H9 (cell line): ENCODE measurements at regions not wholly inside any gene's neighbourhood (a gene's known extent, or its start where the extent isn't known, plus 50 kb on each side); places are given as distances from the start of the nearest gene placed in this dataset.

Experiments used
- DNase-seq: peaks from one replicate; pipeline ENCODE4 v3.0.0-alpha.2; 2017
- H2AFZ ChIP-seq: one replicate; pipeline ENCODE4 v1.6.1; 2013; ENCODE audit warnings: mild to moderate bottlenecking, low read length, control low read depth, moderate library complexity
- H2AK5ac ChIP-seq: 2 replicates; pipeline ENCODE4 v1.6.1; 2013; ENCODE audit warnings: low read length, control low read depth, mixed read lengths; ENCODE audit not compliant: insufficient read length
- H2BK120ac ChIP-seq: one replicate; pipeline ENCODE4 v1.6.1; 2013; ENCODE audit warnings: low read depth, mild to moderate bottlenecking, low read length, control low read depth, inconsistent platforms; ENCODE audit not compliant: poor library complexity, severe bottlenecking
- H2BK12ac ChIP-seq: 2 replicates; pipeline ENCODE4 v1.6.1; 2013; ENCODE audit warnings: low read length, control low read depth, mixed read lengths, low read depth; ENCODE audit not compliant: insufficient read length
- H2BK15ac ChIP-seq: 2 replicates; pipeline ENCODE4 v1.6.1; 2013; ENCODE audit warnings: low read depth, low read length, control low read depth
- H2BK20ac ChIP-seq: one replicate; pipeline ENCODE4 v1.6.1; 2013; ENCODE audit warnings: low read depth, mild to moderate bottlenecking, low read length, control low read depth, inconsistent platforms; ENCODE audit not compliant: poor library complexity, severe bottlenecking
- H2BK5ac ChIP-seq: 2 replicates; pipeline ENCODE4 v1.6.1; 2013; ENCODE audit warnings: low read length, control low read depth, mixed read lengths; ENCODE audit not compliant: insufficient read length
- H3K14ac ChIP-seq: 2 replicates; pipeline ENCODE4 v1.6.1; 2013; ENCODE audit warnings: low read length, control low read depth; ENCODE audit not compliant: insufficient read depth
- H3K18ac ChIP-seq: 2 replicates; pipeline ENCODE4 v1.6.1; 2013; ENCODE audit warnings: low read depth, mild to moderate bottlenecking, mixed read lengths, low read length, control low read depth; ENCODE audit not compliant: insufficient read length
- H3K23ac ChIP-seq: 2 replicates; pipeline ENCODE4 v1.6.1; 2013; ENCODE audit warnings: low read length, control low read depth, mixed read lengths, low read depth; ENCODE audit not compliant: insufficient read length
- H3K23me2 ChIP-seq: 2 replicates; pipeline ENCODE4 v1.6.1; 2013; ENCODE audit warnings: low read depth, mild to moderate bottlenecking, mixed read lengths, low read length, control low read depth; ENCODE audit not compliant: insufficient read length, poor library complexity, severe bottlenecking
- H3K27ac ChIP-seq: 2 replicates; pipeline ENCODE4 v1.5.1; 2013; ENCODE audit warnings: low read length, control low read depth, mixed read lengths, low read depth; ENCODE audit not compliant: insufficient read length
- H3K27me3 ChIP-seq: 2 replicates; pipeline ENCODE4 v1.6.1; 2013; ENCODE audit warnings: low read length, control low read depth, inconsistent platforms; ENCODE audit not compliant: insufficient read depth
- H3K4ac ChIP-seq: 2 replicates; pipeline ENCODE4 v1.6.1; 2013; ENCODE audit warnings: low read depth, mild to moderate bottlenecking, control low read depth, inconsistent platforms, low read length, moderate library complexity
- H3K4me1 ChIP-seq: 2 replicates; pipeline ENCODE4 v1.6.1; 2013; ENCODE audit warnings: low read length, control low read depth, inconsistent platforms; ENCODE audit not compliant: insufficient read depth
- H3K4me2 ChIP-seq: 2 replicates; pipeline ENCODE4 v1.6.1; 2013; ENCODE audit warnings: low read length, control low read depth, mixed read lengths; ENCODE audit not compliant: insufficient read length, insufficient read depth
- H3K56ac ChIP-seq: 2 replicates; pipeline ENCODE4 v1.6.1; 2013; ENCODE audit warnings: low read depth, mild to moderate bottlenecking, mixed read lengths, low read length, control low read depth; ENCODE audit not compliant: insufficient read length
- H3K79me1 ChIP-seq: 2 replicates; pipeline ENCODE4 v1.6.1; 2013; ENCODE audit warnings: low read depth, mild to moderate bottlenecking, moderate library complexity, low read length, control low read depth, inconsistent platforms; ENCODE audit not compliant: insufficient read depth, poor library complexity, severe bottlenecking
- H3K79me2 ChIP-seq: 2 replicates; pipeline ENCODE4 v1.6.1; 2013; ENCODE audit warnings: low read length, control low read depth, inconsistent platforms; ENCODE audit not compliant: insufficient read depth
- H3K9ac ChIP-seq: 2 replicates; pipeline ENCODE4 v1.6.1; 2013; ENCODE audit warnings: low read length, control low read depth, mixed read lengths; ENCODE audit not compliant: insufficient read length; ENCODE audit errors: extremely low read depth
- H3K9me3 ChIP-seq: one replicate; pipeline ENCODE4 v1.6.1; 2013; ENCODE audit warnings: low read depth, low read length, inconsistent platforms; ENCODE audit not compliant: control insufficient read depth
- H3T11ph ChIP-seq: one replicate; pipeline ENCODE4 v1.6.1; 2013; ENCODE audit warnings: mild to moderate bottlenecking, low read length, control low read depth, inconsistent platforms
- H4K20me1 ChIP-seq: one replicate; pipeline ENCODE4 v1.6.1; 2013; ENCODE audit not compliant: control insufficient read depth, insufficient read length, insufficient read depth
- H4K5ac ChIP-seq: 2 replicates; pipeline ENCODE4 v1.6.1; 2013; ENCODE audit warnings: low read depth, mild to moderate bottlenecking, mixed read lengths, low read length, control low read depth; ENCODE audit not compliant: insufficient read length
- H4K8ac ChIP-seq: replicated peaks from 2 replicates; pipeline ENCODE4 v1.6.1; 2013; ENCODE audit warnings: low read length, control low read depth, mixed read lengths, low read depth; ENCODE audit not compliant: insufficient read length
- H4K91ac ChIP-seq: 2 replicates; pipeline ENCODE4 v1.6.1; 2013; ENCODE audit warnings: low read depth, mild to moderate bottlenecking, moderate library complexity, mixed read lengths, low read length, control low read depth; ENCODE audit not compliant: insufficient read length
- H3K27ac Mint-ChIP-seq, 3 experiments: 2 replicates in 2 of 3; 3 replicates in 1 of 3; pipeline ENCODE4 v1.8.0; 2020 to 2021; ENCODE audit warnings: mixed read lengths in 3 of 3, mild to moderate bottlenecking in 1 of 3, moderate library complexity in 1 of 3
- H3K27me3 Mint-ChIP-seq: 2 replicates; pipeline ENCODE4 v1.8.0; 2021; ENCODE audit warnings: low read depth, mild to moderate bottlenecking, moderate library complexity, mixed read lengths
- H3K36me3 Mint-ChIP-seq, 3 experiments: 2 replicates in 2 of 3; 3 replicates in 1 of 3; pipeline ENCODE4 v1.8.0; 2020 to 2021; ENCODE audit warnings: low read depth in 3 of 3, mixed read lengths in 3 of 3; ENCODE audit not compliant: insufficient read depth in 1 of 3
- H3K4me1 Mint-ChIP-seq, 2 experiments: 2 replicates each; pipeline ENCODE4 v1.8.0; 2020; ENCODE audit warnings: mixed read lengths in 2 of 2
- H3K4me3 Mint-ChIP-seq, 2 experiments: 2 replicates in 1 of 2; 3 replicates in 1 of 2; pipeline ENCODE4 v1.8.0; 2020 to 2021; ENCODE audit warnings: mild to moderate bottlenecking in 2 of 2, mixed read lengths in 2 of 2, moderate library complexity in 1 of 2
- H3K9me3 Mint-ChIP-seq, 2 experiments: 2 replicates in 1 of 2; 3 replicates in 1 of 2; pipeline ENCODE4 v1.8.0; 2020; ENCODE audit warnings: mild to moderate bottlenecking in 2 of 2, mixed read lengths in 2 of 2, moderate library complexity in 1 of 2
- WGBS: extraction: QIAGEN DNeasy Blood & Tissue Kit; methylation state at CpG from one replicate; pipeline ENCODE4 v1.1.7; 2013; ENCODE audit warnings: missing lambda C conversion rate, low lambda C conversion rate, mixed read lengths; ENCODE audit not compliant: insufficient read length; ENCODE audit errors: extremely low coverage; 5-methylcytosine and 5-hydroxymethylcytosine counted together
- TF ChIP-seq, protein P1 (sequence below): fragments of 200-600 bp; sonication (generic); conservative IDR thresholded peaks from 3 replicates; pipeline ENCODE4 v1.8.0; 2021; ENCODE audit warnings: antibody characterized with exemption, mild to moderate bottlenecking

DNA sequence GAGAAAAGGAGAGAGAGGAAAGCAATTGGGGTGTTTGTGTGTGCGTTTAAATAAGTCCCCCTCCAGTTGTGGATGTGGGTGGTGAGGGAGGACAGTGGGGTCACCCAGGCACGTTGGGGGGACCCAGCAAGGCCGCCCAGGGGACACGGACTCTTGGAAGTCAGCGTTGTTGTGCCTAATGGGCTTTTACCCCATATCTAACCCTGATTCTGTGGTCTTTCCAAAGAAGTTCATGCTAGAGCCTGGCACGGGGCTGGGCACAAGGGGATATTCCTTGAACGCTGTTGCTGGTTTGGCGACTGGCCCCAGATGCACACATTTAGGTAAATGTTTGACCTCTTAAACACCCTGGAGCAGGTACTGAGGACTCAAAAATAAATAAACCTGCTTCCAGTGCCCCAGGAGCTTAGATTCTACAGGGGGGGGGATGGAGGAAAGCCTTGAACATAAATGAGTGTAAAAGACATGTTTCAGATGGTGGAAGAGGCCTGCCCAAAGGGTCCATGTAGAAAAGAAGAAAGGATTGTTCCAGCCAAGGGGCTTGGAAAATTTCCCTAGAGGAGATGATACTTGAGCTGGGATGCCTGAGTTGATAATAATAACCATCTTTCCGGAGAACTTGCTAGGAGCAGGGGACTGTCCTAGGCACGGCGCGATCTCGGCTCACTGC is 97.7 kb upstream of the SIX3 start:
- H2BK15ac ChIP-seq = no peak overlapping the region
- no CpG with 5 or more reads among the region's 13 CpGs for WGBS
- DNase-seq = no peak

More for the DNA sequence above, 97.7 kb upstream of the SIX3 start:
- no peaks in the 10 kb centered on the region for H4K20me1 ChIP-seq
- no peak overlapping the region for H2AFZ ChIP-seq
- H4K8ac ChIP-seq = no peak overlapping the region
- H3K27ac Mint-ChIP-seq = no peak overlapping the region
- no peak overlapping the region for H3K4me3 Mint-ChIP-seq
- H2BK20ac ChIP-seq = no peak overlapping the region
- H3K23me2 ChIP-seq = no peaks in the 10 kb centered on the region
- H3T11ph ChIP-seq = no peak overlapping the region
- H3K56ac ChIP-seq = no peak overlapping the region
- H3K4me2 ChIP-seq = no peak overlapping the region
- no peak overlapping the region for H3K23ac ChIP-seq
- H3K79me1 ChIP-seq = no peaks in the 10 kb centered on the region
- H3K4me1 Mint-ChIP-seq = peaks cover 0 to 3% of the 10 kb centered on the region in 2 experiments; a peak in 1 of 4 replicates
- no peak overlapping the region for H3K14ac ChIP-seq
- no peak overlapping the region for H3K27ac ChIP-seq
- H3K27me3 ChIP-seq = no peaks in the 10 kb centered on the region
- no peak overlapping the region for H2AK5ac ChIP-seq
- TF ChIP-seq, protein P1, sequence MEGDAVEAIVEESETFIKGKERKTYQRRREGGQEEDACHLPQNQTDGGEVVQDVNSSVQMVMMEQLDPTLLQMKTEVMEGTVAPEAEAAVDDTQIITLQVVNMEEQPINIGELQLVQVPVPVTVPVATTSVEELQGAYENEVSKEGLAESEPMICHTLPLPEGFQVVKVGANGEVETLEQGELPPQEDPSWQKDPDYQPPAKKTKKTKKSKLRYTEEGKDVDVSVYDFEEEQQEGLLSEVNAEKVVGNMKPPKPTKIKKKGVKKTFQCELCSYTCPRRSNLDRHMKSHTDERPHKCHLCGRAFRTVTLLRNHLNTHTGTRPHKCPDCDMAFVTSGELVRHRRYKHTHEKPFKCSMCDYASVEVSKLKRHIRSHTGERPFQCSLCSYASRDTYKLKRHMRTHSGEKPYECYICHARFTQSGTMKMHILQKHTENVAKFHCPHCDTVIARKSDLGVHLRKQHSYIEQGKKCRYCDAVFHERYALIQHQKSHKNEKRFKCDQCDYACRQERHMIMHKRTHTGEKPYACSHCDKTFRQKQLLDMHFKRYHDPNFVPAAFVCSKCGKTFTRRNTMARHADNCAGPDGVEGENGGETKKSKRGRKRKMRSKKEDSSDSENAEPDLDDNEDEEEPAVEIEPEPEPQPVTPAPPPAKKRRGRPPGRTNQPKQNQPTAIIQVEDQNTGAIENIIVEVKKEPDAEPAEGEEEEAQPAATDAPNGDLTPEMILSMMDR = no peak
- no peak overlapping the region for H3K9ac ChIP-seq
- H3K27me3 Mint-ChIP-seq = peaks cover 13% of the 10 kb centered on the region
- no peak overlapping the region for H4K91ac ChIP-seq
- no peak overlapping the region for H3K18ac ChIP-seq
- no peak overlapping the region for H2BK5ac ChIP-seq
- H3K4ac ChIP-seq = no peak overlapping the region
- H3K79me2 ChIP-seq = no peaks in the 10 kb centered on the region
- H3K9me3 ChIP-seq = no peaks in the 10 kb centered on the region
- no peak overlapping the region for H4K5ac ChIP-seq
- no peak overlapping the region for H2BK120ac ChIP-seq
- H3K4me1 ChIP-seq = no peaks in the 10 kb centered on the region
- no peaks in the 10 kb centered on the region; a peak in 1 of 5 replicates for H3K9me3 Mint-ChIP-seq
- H3K36me3 Mint-ChIP-seq = no peaks in the 10 kb centered on the region
- no peak overlapping the region for H2BK12ac ChIP-seq
